ENCODE measurements at regions not wholly inside any gene's neighbourhood (a gene's known extent, or its start where the extent isn't known, plus 50 kb on each side); places are given as distances from the start of the nearest gene placed in this dataset.

- DNase-seq (ENCODE audit: low spot score) = no peak
- Histone ChIP-seq H3K27ac (ENCODE audit: low read depth, low read length, poor library complexity, severe bottlenecking) (no peak overlapping the region), H4K20me1 (ENCODE audit: insufficient read depth, low read length) (no peaks in the 10 kb centered on the region), H2AFZ (ENCODE audit: low read length) (no peak overlapping the region), H3K9me2 (ENCODE audit: insufficient read depth, low read length) (no peaks in the 10 kb centered on the region), H3K79me2 (ENCODE audit: insufficient read depth, low read depth, low read length) (no peaks in the 10 kb centered on the region), H3K4me2 (ENCODE audit: low read length) (no peak overlapping the region), H3K4me1 (ENCODE audit: insufficient read depth, low read length, poor library complexity, severe bottlenecking) (no peaks in the 10 kb centered on the region), H3K4me3 (ENCODE audit: low read depth, low read length, poor library complexity, severe bottlenecking) (no peak overlapping the region), H3K9me3 (ENCODE audit: low read length) (no peaks in the 10 kb centered on the region), H3K36me3 (ENCODE audit: insufficient read depth, low read length) (no peaks in the 10 kb centered on the region)
- no peak for TF ChIP-seq CTCF (conservative IDR thresholded peaks at IDR 0.05; ENCODE audit: low read length)
- TF ChIP-seq EZH2phosphoT487 (IDR thresholded peaks at IDR 0.05; ENCODE audit: borderline replicate concordance, low read depth, low read length) = no peak
- CTCF ChIA-PET (ENCODE audit: unreplicated experiment) = no interaction called here
- intact Hi-C loops (cut with micrococcal nuclease; ENCODE audit: unreplicated experiment) = no loop called here
- no TSS peak for BruUV-seq (replicated peaks)
- POLR2A ChIA-PET = interaction anchor here (0.6 kb wide), 1 partner anchor 20 kb away, joined by 4 read pairs; no protein-coding TSS in a partner anchor
Measured at GRCh38 chr20:60465439-60465838, 507.2 kb downstream of the CDH26 start.

- Histone ChIP-seq H3K36me3 (ENCODE audit: insufficient read depth, low read length) (no peaks in the 10 kb centered on the region), H2AFZ (ENCODE audit: low read length) (no peak overlapping the region), H3K79me2 (ENCODE audit: insufficient read depth, low read depth, low read length) (no peaks in the 10 kb centered on the region), H3K4me2 (ENCODE audit: low read length) (no peak overlapping the region), H3K9me2 (ENCODE audit: insufficient read depth, low read length) (no peaks in the 10 kb centered on the region), H3K4me3 (ENCODE audit: low read depth, low read length, poor library complexity, severe bottlenecking) (no peak overlapping the region), H3K9me3 (ENCODE audit: low read length) (no peaks in the 10 kb centered on the region), H4K20me1 (ENCODE audit: insufficient read depth, low read length) (no peaks in the 10 kb centered on the region), H3K27ac (ENCODE audit: low read depth, low read length, poor library complexity, severe bottlenecking) (no peak overlapping the region), H3K4me1 (ENCODE audit: insufficient read depth, low read length, poor library complexity, severe bottlenecking) (no peaks in the 10 kb centered on the region)
- TF ChIP-seq CTCF (conservative IDR thresholded peaks at IDR 0.05; ENCODE audit: low read length) (no peak), EZH2phosphoT487 (IDR thresholded peaks at IDR 0.05; ENCODE audit: borderline replicate concordance, low read depth, low read length) (no peak)
- no TSS peak for BruUV-seq (replicated peaks)
- ChIA-PET POLR2A (no interaction called here), CTCF (ENCODE audit: unreplicated experiment) (interaction anchor here (0.8 kb wide), 1 partner anchor 36 kb away, joined by 3 read pairs; no protein-coding TSS in a partner anchor)
- intact Hi-C loops (cut with micrococcal nuclease; ENCODE audit: unreplicated experiment) = no loop called here
- DNase-seq (ENCODE audit: low spot score) = no peak
Measured at GRCh38 chr20:60465993-60466686, 507.9 kb downstream of the CDH26 start.

- no peak overlapping the region for H3K4me2 ChIP-seq (ENCODE audit: low read length)
- no peak overlapping the region for H3K4me3 ChIP-seq (ENCODE audit: low read depth, low read length, poor library complexity, severe bottlenecking)
- CTCF ChIA-PET (ENCODE audit: unreplicated experiment) = interaction anchor here (0.8 kb wide), 1 partner anchor 36 kb away, joined by 3 read pairs; no protein-coding TSS in a partner anchor
- H3K36me3 ChIP-seq (ENCODE audit: insufficient read depth, low read length) = no peaks in the 10 kb centered on the region
- no peak for DNase-seq (ENCODE audit: low spot score)
- POLR2A ChIA-PET = interaction anchor here (0.5 kb wide), 1 partner anchor 370 kb away, joined by 3 read pairs; no protein-coding TSS in a partner anchor
- no peak overlapping the region for H2AFZ ChIP-seq (ENCODE audit: low read length)
- TF ChIP-seq CTCF (conservative IDR thresholded peaks at IDR 0.05; ENCODE audit: low read length) (no peak), EZH2phosphoT487 (IDR thresholded peaks at IDR 0.05; ENCODE audit: borderline replicate concordance, low read depth, low read length) (no peak)
- H3K9me2 ChIP-seq (ENCODE audit: insufficient read depth, low read length) = no peaks in the 10 kb centered on the region
- no peaks in the 10 kb centered on the region for H3K79me2 ChIP-seq (ENCODE audit: insufficient read depth, low read depth, low read length)
- H3K4me1 ChIP-seq (ENCODE audit: insufficient read depth, low read length, poor library complexity, severe bottlenecking) = no peaks in the 10 kb centered on the region
- H3K9me3 ChIP-seq (ENCODE audit: low read length) = no peaks in the 10 kb centered on the region
- BruUV-seq (replicated peaks) = no TSS peak
- intact Hi-C loops (cut with micrococcal nuclease; ENCODE audit: unreplicated experiment) = no loop called here
- no peaks in the 10 kb centered on the region for H4K20me1 ChIP-seq (ENCODE audit: insufficient read depth, low read length)
- no peak overlapping the region for H3K27ac ChIP-seq (ENCODE audit: low read depth, low read length, poor library complexity, severe bottlenecking)
Measured at GRCh38 chr20:60466687-60467022, 508.4 kb downstream of the CDH26 start.

All from OCI-LY7 (cell line).